HepG2 (cell line): ENCODE measurements at regions not wholly inside any gene's neighbourhood (a gene's known extent, or its start where the extent isn't known, plus 50 kb on each side); places are given as distances from the start of the nearest gene placed in this dataset.

Experiments
- ATAC-seq: fragments of 200-7000 bp; cut with Tn5 transposase; 3 replicates; pipeline ENCODE4 v1.9.1; 2020; ENCODE audit warnings: mild to moderate bottlenecking, moderate library complexity
- BruUV-seq: library from RNA; stranded (reverse); fragments of 400-500 nt; replicated peaks from 2 replicates; lab custom pipeline; 2021; lab: Mats Ljungman, UMichigan
- CTCF ChIA-PET: fragments of 300-600 bp; formaldehyde crosslinking; extraction: SDS; loops from one replicate; lab custom pipeline; 2021; ENCODE audit warnings: low total read pairs, inconsistent platforms, low intra/inter-chr PET ratio; lab: Yijun Ruan, JAX
- POLR2A ChIA-PET: fragments of 350-600 bp; sonication (Branson Sonifier 250); formaldehyde crosslinking; loops from one replicate; lab custom pipeline; 2020; ENCODE audit warnings: antibody characterized with exemption, inconsistent platforms; lab: Yijun Ruan, JAX
- DNase-seq: peaks from one replicate; pipeline ENCODE4 v3.0.0-alpha.2; 2015; ENCODE audit warnings: low spot score
- FAIRE-seq: peaks from 3 replicates; lab custom pipeline; 2011; peaks lifted over from hg19 to GRCh38; lab: Jason Lieb, UNC
- H2AFZ ChIP-seq: one replicate; pipeline ENCODE4 v1.6.1; 2011; ENCODE audit warnings: low read length, inconsistent platforms
- H3K27ac ChIP-seq: fragments of 300-600 bp; 3 replicates; pipeline ENCODE4 v1.8.0; 2011; ENCODE audit warnings: mixed run types, mild to moderate bottlenecking, mixed read lengths, low read length, inconsistent platforms; ENCODE audit not compliant: insufficient read depth; ENCODE audit errors: extremely low read length
- H3K27me3 ChIP-seq, 2 experiments: fragments of 200-600 bp in 1 of 2; 2 replicates in 1 of 2; 3 replicates in 1 of 2; pipeline versions ENCODE4 v1.6.0 to v1.8.0; 2011; ENCODE audit warnings: low read length in 2 of 2, mild to moderate bottlenecking in 2 of 2, moderate library complexity in 2 of 2, inconsistent platforms in 1 of 2; ENCODE audit not compliant: insufficient read depth in 2 of 2, control insufficient read depth in 1 of 2
- H3K36me3 ChIP-seq, 2 experiments: fragments of 200-600 bp in 1 of 2; replicated peaks in 1 of 2; 2 replicates in 1 of 2; 3 replicates in 1 of 2; pipeline versions ENCODE4 v1.5.1 to v1.8.0; 2011; ENCODE audit warnings: low read length in 2 of 2, inconsistent platforms in 1 of 2; ENCODE audit not compliant: insufficient read depth in 2 of 2, control insufficient read depth in 1 of 2
- H3K4me1 ChIP-seq: 2 replicates; pipeline ENCODE4 v1.5.1; 2012; ENCODE audit warnings: low read length, inconsistent platforms; ENCODE audit not compliant: insufficient read depth
- H3K4me2 ChIP-seq: 2 replicates; pipeline ENCODE4 v1.6.0; 2011; ENCODE audit warnings: low read depth, low read length, inconsistent platforms
- H3K4me3 ChIP-seq, 3 experiments: fragments of 200-600 bp in 1 of 3; sonication (generic), shearing (Covaris generic) in 1 of 3; replicated peaks in 1 of 3; 2 replicates each; pipeline ENCODE4 v1.5.1; 2011 to 2016; ENCODE audit warnings: low read length in 3 of 3, inconsistent platforms in 2 of 3, low read depth in 2 of 3, mild to moderate bottlenecking in 2 of 3, control low read depth in 1 of 3, mixed read lengths in 1 of 3; ENCODE audit not compliant: insufficient read depth in 1 of 3
- H3K79me2 ChIP-seq: one replicate; pipeline ENCODE4 v1.6.1; 2011; ENCODE audit warnings: low read length, inconsistent platforms; ENCODE audit not compliant: insufficient read depth
- H3K9ac ChIP-seq: 2 replicates; pipeline ENCODE4 v1.6.0; 2011; ENCODE audit warnings: mild to moderate bottlenecking, low read depth, low read length, inconsistent platforms; ENCODE audit not compliant: insufficient read depth
- H3K9me3 ChIP-seq: 2 replicates; pipeline ENCODE4 v1.5.1; 2012; ENCODE audit warnings: mild to moderate bottlenecking, low read length
- H4K20me1 ChIP-seq: 2 replicates; pipeline ENCODE4 v1.6.0; 2011; ENCODE audit warnings: inconsistent platforms, mild to moderate bottlenecking, low read length, moderate library complexity; ENCODE audit not compliant: insufficient read depth
- CREBL2 ChIP-seq: sonication (generic); formaldehyde crosslinking; IDR thresholded peaks from 2 replicates; pipeline ENCODE4 v1.8.1; 2023; ENCODE audit warnings: missing genetic modification reagents, mild to moderate bottlenecking, borderline replicate concordance
- EEA1 ChIP-seq: sonication (generic); formaldehyde crosslinking; IDR thresholded peaks from 2 replicates; pipeline ENCODE4 v1.5.1; 2020; ENCODE audit warnings: mild to moderate bottlenecking, missing genetic modification reagents, borderline replicate concordance
- ETV5 ChIP-seq: IDR thresholded peaks from 2 replicates; pipeline ENCODE4 v1.6.1; 2018; ENCODE audit warnings: missing biosample characterization, missing genetic modification reagents, inconsistent platforms, borderline replicate concordance
- LRRFIP1 ChIP-seq: sonication (generic); formaldehyde crosslinking; conservative IDR thresholded peaks from 2 replicates; pipeline ENCODE4 v1.4.0; 2020; ENCODE audit warnings: missing genetic modification reagents
- PITX1 ChIP-seq: sonication (generic); formaldehyde crosslinking; IDR thresholded peaks from 2 replicates; pipeline ENCODE4 v1.5.1; 2020; ENCODE audit warnings: mild to moderate bottlenecking, missing genetic modification reagents
- PRPF4 ChIP-seq: fragments of 200-400 bp; formaldehyde crosslinking; IDR thresholded peaks from 2 replicates; pipeline ENCODE4 v1.6.1; 2016; ENCODE audit warnings: low read length, low read depth; ENCODE audit not compliant: poor library complexity, severe bottlenecking
- ZBTB40 ChIP-seq, 2 experiments: fragments of 450-650 bp in 1 of 2; sonication (generic) in 1 of 2; formaldehyde crosslinking in 1 of 2; IDR thresholded peaks; 2 replicates each; pipeline versions ENCODE4 v1.6.1 to v1.8.0; 2016 to 2022; ENCODE audit warnings: antibody characterized with exemption in 1 of 2, mild to moderate bottlenecking in 1 of 2, missing genetic modification reagents in 1 of 2
- ZMYM2 ChIP-seq: sonication (generic); formaldehyde crosslinking; IDR thresholded peaks from 2 replicates; pipeline ENCODE4 v1.8.0; 2022; ENCODE audit warnings: mild to moderate bottlenecking, missing genetic modification reagents
- ZNF292 ChIP-seq: sonication (generic); formaldehyde crosslinking; IDR thresholded peaks from 2 replicates; pipeline ENCODE4 v1.8.1; 2022; ENCODE audit warnings: mild to moderate bottlenecking, low read depth, missing genetic modification reagents, borderline replicate concordance
- ZNF740 ChIP-seq: sonication (generic); formaldehyde crosslinking; IDR thresholded peaks from 2 replicates; pipeline ENCODE4 v1.4.0; 2020; ENCODE audit warnings: missing genetic modification reagents
- WGBS: methylation state at CpG from one replicate; pipeline ENCODE4 v1.1.6; 2017; ENCODE audit warnings: low lambda C conversion rate; 5-methylcytosine and 5-hydroxymethylcytosine counted together
- in situ Hi-C: cut with HindIII; loops from 2 replicates; pipeline ENCODE4 v1.10.0; 2017; ENCODE audit warnings: low pct_unique_long_range_greater_than_20kb; ENCODE audit not compliant: extremely low pct_ligation_motif_present
- intact Hi-C: fragments of 100-400 bp; cut with micrococcal nuclease; formaldehyde crosslinking; loops from one replicate; pipeline ENCODE4 v1.10.0; 2022; ENCODE audit not compliant: unreplicated experiment

GRCh38 chr10:47101807-47102206 is 190.6 kb downstream of the PTPN20 start (continued):
- no peak for TF ChIP-seq LRRFIP1

GRCh38 chr10:47104151-47104605 is 192.9 kb downstream of the PTPN20 start:
- ChIA-PET CTCF (no interaction called here), POLR2A (no interaction called here)
- H3K4me3 ChIP-seq: no peak overlapping the region
- H2AFZ ChIP-seq: no peak overlapping the region
- no peaks in the 10 kb centered on the region for H4K20me1 ChIP-seq
- in situ Hi-C loops (no loop called here), intact Hi-C loops (no loop called here)
- ATAC-seq: no peak
- no peaks in the 10 kb centered on the region for H3K9me3 ChIP-seq
- H3K36me3 ChIP-seq: no peaks in the 10 kb centered on the region
- no peaks in the 10 kb centered on the region for H3K4me1 ChIP-seq
- WGBS: 6% methylated on average over 3 of the region's 4 CpGs
- H3K4me2 ChIP-seq: no peak overlapping the region
- H3K27ac ChIP-seq: no peak overlapping the region
- no peak overlapping the region for H3K9ac ChIP-seq
- DNase-seq: no peak
- H3K79me2 ChIP-seq: no peaks in the 10 kb centered on the region
- H3K27me3 ChIP-seq: peaks cover 0 to 6% of the 10 kb centered on the region in 2 experiments; a peak in 1 of 5 replicates
- no TSS peak for BruUV-seq
- no peak for FAIRE-seq
- no peak for TF ChIP-seq ZMYM2
- no peak for TF ChIP-seq PRPF4
- no peak for TF ChIP-seq EEA1
- no peak for TF ChIP-seq ETV5 (CRISPR knock-in tag)
- no peak for TF ChIP-seq PITX1 (CRISPR knock-in tag)
- no peak for TF ChIP-seq CREBL2
- no peak for TF ChIP-seq ZNF292 (CRISPR knock-in tag)
- no peak for TF ChIP-seq ZNF740
- no peak for TF ChIP-seq ZBTB40 (IDR thresholded peaks at IDR 0.05)
- no peak for TF ChIP-seq ZBTB40 (CRISPR knock-in tag; IDR thresholded peaks at IDR 0.05)
